ENCODE measurements at regions not wholly inside any gene's neighbourhood (a gene's known extent, or its start where the extent isn't known, plus 50 kb on each side); places are given as distances from the start of the nearest gene placed in this dataset.

- no peak for FAIRE-seq
Observed at GRCh38 chr12:130016986-130017385, 113.2 kb upstream of the TMEM132D start.

More at GRCh38 chr12:130016986-130017385, 113.2 kb upstream of the TMEM132D start:
- H3K79me1 ChIP-seq (ENCODE audit: low read depth, low read length): no peaks in the 10 kb centered on the region
- H3K79me2 ChIP-seq (ENCODE audit: control insufficient read depth in 1 of 2, insufficient read depth in 2 of 2, low read length in 2 of 2): no peaks in the 10 kb centered on the region
- no peak overlapping the region for H3K4me3 ChIP-seq (ENCODE audit: extremely low read depth in 1 of 4, insufficient read depth in 2 of 4, low read depth in 3 of 4, low read length in 4 of 4)
- H3K23me2 ChIP-seq (ENCODE audit: low read depth, low read length): peaks cover 6% of the 10 kb centered on the region; the same call in 1 of the 2 replicates
- no peak overlapping the region for H3K56ac ChIP-seq (replicated peaks; ENCODE audit: insufficient read length, low read depth, low read length)
- no peak overlapping the region for H4K5ac ChIP-seq (ENCODE audit: insufficient read length, low read depth, low read length)
- no peak overlapping the region for H3K14ac ChIP-seq (ENCODE audit: insufficient read length)
- no peak overlapping the region for H4K8ac ChIP-seq (ENCODE audit: extremely low read depth, insufficient read depth, low read length)
- no peak overlapping the region for H3K4me2 ChIP-seq (ENCODE audit: insufficient read depth in 1 of 2, low read depth in 2 of 2, low read length in 2 of 2)
- no peak overlapping the region for H2BK20ac ChIP-seq (ENCODE audit: low read length)
- H3K18ac ChIP-seq (ENCODE audit: extremely low read depth, low read length): no peak overlapping the region
- H3K27me3 ChIP-seq (replicated peaks in 1 of 4; ENCODE audit: control insufficient read depth in 3 of 4, extremely low read depth in 1 of 4, insufficient read depth in 3 of 4, low read length in 3 of 4): peaks cover 0 to 6% (median 4%) of the 10 kb centered on the region in 4 experiments; a peak in 3 of 7 replicates
- H3K4me1 ChIP-seq (replicated peaks in 1 of 4; ENCODE audit: control insufficient read depth in 3 of 4, insufficient read depth in 4 of 4, low read length in 3 of 4): peaks cover 0 to 4% (median under 1%) of the 10 kb centered on the region in 4 experiments; a peak in 2 of 7 replicates
- no peak overlapping the region for H2BK15ac ChIP-seq (ENCODE audit: low read length)
- WGBS, 2 experiments (ENCODE audit: extremely low coverage in 1 of 2, insufficient coverage in 1 of 2, insufficient read length in 1 of 2, insufficient replicate concordance in 2 of 2, low coverage in 1 of 2, low lambda C conversion rate in 2 of 2, missing lambda C conversion rate in 1 of 2): 92% methylated on average over 17 of the region's 17 CpGs; no CpG with 5 or more reads in 1 of the 2 experiments
- H3K9me3 ChIP-seq (ENCODE audit: insufficient read depth in 2 of 2, low read depth in 1 of 2, low read length in 1 of 2): no peaks in the 10 kb centered on the region
- H2AFZ ChIP-seq (ENCODE audit: low read length): no peak overlapping the region
- no peaks in the 10 kb centered on the region; a peak in 1 of 8 replicates for H3K36me3 ChIP-seq (ENCODE audit: control insufficient read depth in 2 of 4, insufficient read depth in 4 of 4, low read length in 3 of 4)
- no peak overlapping the region for H2BK120ac ChIP-seq (replicated peaks; ENCODE audit: low read depth, low read length)
- no peak overlapping the region for H3K23ac ChIP-seq (ENCODE audit: insufficient read length)
- no peak overlapping the region for H4K91ac ChIP-seq (replicated peaks; ENCODE audit: insufficient read length, low read length)
- no peak overlapping the region for H3K4ac ChIP-seq (replicated peaks; ENCODE audit: insufficient read length, low read depth, low read length)
- DNase-seq (ENCODE audit: low read depth in 1 of 2, low spot score in 2 of 2): no peak
- CTCF ChIA-PET (ENCODE audit: partially characterized antibody): interaction anchor here (1.5 to 10.0 kb wide), 8 partner anchors 10 to 1048 kb away, joined by 4 to 89 read pairs (median 30); no protein-coding TSS in a partner anchor
- no peak overlapping the region for H2AK5ac ChIP-seq (ENCODE audit: low read depth, low read length)
- H2BK12ac ChIP-seq (ENCODE audit: low read depth, low read length): no peak overlapping the region
- TF ChIP-seq SUZ12 (IDR thresholded peaks at IDR 0.05; ENCODE audit: low read length) (no peak), MAX (IDR thresholded peaks at IDR 0.05) (no peak), CTBP2 (IDR thresholded peaks at IDR 0.05; ENCODE audit: borderline replicate concordance, insufficient read depth, insufficient read length, low read length) (no peak), TCF12 (IDR thresholded peaks at IDR 0.05; ENCODE audit: low read depth, low read length) (no peak), GABPA (IDR thresholded peaks at IDR 0.05; ENCODE audit: borderline replicate concordance, insufficient read depth, low read length) (no peak), KDM5A (IDR thresholded peaks at IDR 0.05; ENCODE audit: low read length) (no peak), TAF7 (optimal IDR thresholded peaks at IDR 0.05; ENCODE audit: borderline replicate concordance, low read depth, low read length) (no peak), CHD1 (IDR thresholded peaks at IDR 0.05; ENCODE audit: low read depth, low read length) (no peak), ATF2 (IDR thresholded peaks at IDR 0.05; ENCODE audit: low read length) (no peak), CEBPB (IDR thresholded peaks at IDR 0.05; ENCODE audit: low read depth, low read length) (no peak)
- POLR2A ChIA-PET (ENCODE audit: partially characterized antibody): no interaction called here
- H3K27ac ChIP-seq (ENCODE audit: low read depth, low read length): no peak overlapping the region
- no peaks in the 10 kb centered on the region for H4K20me1 ChIP-seq (replicated peaks in 1 of 2; ENCODE audit: control insufficient read depth in 1 of 2, insufficient read depth in 2 of 2, low read length in 2 of 2)
- H3K9ac ChIP-seq (replicated peaks in 1 of 4; ENCODE audit: extremely low read depth in 1 of 4, low read depth in 3 of 4, low read length in 3 of 4): no peak overlapping the region
- no peak overlapping the region for H2BK5ac ChIP-seq (ENCODE audit: low read depth, low read length)

All from H1 (cell line).